Upper lobe of left lung (tissue), 6 donors: ENCODE measurements at regions not wholly inside any gene's neighbourhood (a gene's known extent, or its start where the extent isn't known, plus 50 kb on each side); places are given as distances from the start of the nearest gene placed in this dataset.

Experiments
- ATAC-seq, 2 donors: fragments of 200-7000 bp; cut with Tn5 transposase; one replicate each; pipeline ENCODE4 v1.9.1; 2022; ENCODE audit warnings: mild to moderate bottlenecking in 2 of 2, moderate library complexity in 2 of 2; ENCODE audit not compliant: low FRiP score in 2 of 2
- DNase-seq, 2 donors: peaks; one replicate each; pipeline ENCODE4 v3.0.0-alpha.2; 2019 to 2020
- H3K27ac ChIP-seq, 4 donors: fragments of 200-600 bp; sonication (generic); one replicate each; pipeline ENCODE4 v1.5.1; 2016 to 2019
- H3K27me3 ChIP-seq, 4 donors: fragments of 200-600 bp; sonication (generic); one replicate each; pipeline ENCODE4 v1.5.1; 2017 to 2019
- H3K36me3 ChIP-seq, 4 donors: fragments of 200-600 bp; sonication (generic); one replicate each; pipeline ENCODE4 v1.5.1; 2016 to 2019
- H3K4me1 ChIP-seq, 4 donors: fragments of 200-600 bp; sonication (generic); one replicate each; pipeline ENCODE4 v1.5.1; 2018 to 2019
- H3K4me3 ChIP-seq, 4 donors: fragments of 200-600 bp; sonication (generic); one replicate each; pipeline ENCODE4 v1.5.1; 2017 to 2019; ENCODE audit warnings: mild to moderate bottlenecking in 2 of 4, moderate library complexity in 1 of 4
- H3K9me3 ChIP-seq, 4 donors: fragments of 200-600 bp; sonication (generic); one replicate each; pipeline ENCODE4 v1.5.1; 2018 to 2019
- EP300 ChIP-seq, 4 donors: sonication (generic); formaldehyde crosslinking; IDR thresholded peaks; one replicate each; pipeline ENCODE4 v1.5.1; 2017; ENCODE audit warnings: antibody characterized with exemption in 4 of 4, control low read depth in 2 of 4
- POLR2A ChIP-seq, 4 donors: fragments of 450-650 bp; IDR thresholded peaks; one replicate each; pipeline ENCODE4 v1.5.1; 2016 to 2017; ENCODE audit warnings: antibody characterized with exemption in 4 of 4, mild to moderate bottlenecking in 2 of 4
- POLR2AphosphoS5 ChIP-seq, 2 donors: sonication (generic); formaldehyde crosslinking; IDR thresholded peaks; one replicate each; pipeline ENCODE4 v1.5.1; 2017; ENCODE audit warnings: antibody characterized with exemption in 2 of 2
- WGBS, 2 donors: methylation state at CpG; one replicate each; pipeline ENCODE4 v1.1.5; 2017 to 2018; 5-methylcytosine and 5-hydroxymethylcytosine counted together
- TF ChIP-seq, protein P1 (sequence below), 6 experiments: fragments of 450-650 bp in 4 of 6; fragments of 200-600 bp in 2 of 6; sonication (generic) in 2 of 6; IDR thresholded peaks; one replicate each; pipeline ENCODE4 v1.5.1; 2016 to 2019; ENCODE audit warnings: antibody characterized with exemption in 6 of 6
- donor health status: DM: no; HTN: no; CAD: no; lungs with moderate emphysema.
- donor health status: DM: no; HTN: yes; CAD: no; lungs with severe emphysema.

DNA sequence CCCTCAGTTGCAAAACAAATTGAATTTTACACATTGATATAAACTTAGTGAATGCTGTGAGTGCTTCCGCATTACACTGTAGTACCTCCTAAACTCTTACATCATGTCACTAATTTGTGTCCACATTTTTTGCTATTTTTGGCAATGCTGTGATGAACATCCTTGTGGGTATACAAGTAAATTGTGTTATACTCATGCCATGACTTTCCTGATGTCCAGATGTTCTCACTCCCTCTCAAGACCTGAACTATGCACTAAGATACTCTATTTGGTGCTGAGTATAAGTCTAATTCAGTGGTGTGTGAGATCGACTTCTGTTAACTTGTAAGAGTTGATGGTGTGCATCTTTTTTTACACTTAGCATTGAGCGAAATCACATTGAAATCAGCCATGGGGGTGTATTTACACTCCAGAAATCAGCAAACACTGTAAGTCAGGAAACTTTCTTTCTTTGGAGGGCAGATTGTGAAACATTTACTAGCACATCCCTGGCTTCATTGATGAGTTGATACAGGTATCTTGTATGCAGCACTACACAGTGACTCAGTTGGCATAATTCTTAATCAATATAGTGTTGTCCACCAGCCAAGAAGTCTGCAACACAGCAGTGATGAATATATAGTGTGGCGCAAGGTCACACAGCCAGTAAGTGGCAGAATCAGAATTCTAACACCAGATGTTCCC, 228.1 kb upstream of the RORA start:
- no peak for ATAC-seq
- TF ChIP-seq POLR2AphosphoS5 (IDR thresholded peaks at IDR 0.05) = no peak
- TF ChIP-seq, protein P1, sequence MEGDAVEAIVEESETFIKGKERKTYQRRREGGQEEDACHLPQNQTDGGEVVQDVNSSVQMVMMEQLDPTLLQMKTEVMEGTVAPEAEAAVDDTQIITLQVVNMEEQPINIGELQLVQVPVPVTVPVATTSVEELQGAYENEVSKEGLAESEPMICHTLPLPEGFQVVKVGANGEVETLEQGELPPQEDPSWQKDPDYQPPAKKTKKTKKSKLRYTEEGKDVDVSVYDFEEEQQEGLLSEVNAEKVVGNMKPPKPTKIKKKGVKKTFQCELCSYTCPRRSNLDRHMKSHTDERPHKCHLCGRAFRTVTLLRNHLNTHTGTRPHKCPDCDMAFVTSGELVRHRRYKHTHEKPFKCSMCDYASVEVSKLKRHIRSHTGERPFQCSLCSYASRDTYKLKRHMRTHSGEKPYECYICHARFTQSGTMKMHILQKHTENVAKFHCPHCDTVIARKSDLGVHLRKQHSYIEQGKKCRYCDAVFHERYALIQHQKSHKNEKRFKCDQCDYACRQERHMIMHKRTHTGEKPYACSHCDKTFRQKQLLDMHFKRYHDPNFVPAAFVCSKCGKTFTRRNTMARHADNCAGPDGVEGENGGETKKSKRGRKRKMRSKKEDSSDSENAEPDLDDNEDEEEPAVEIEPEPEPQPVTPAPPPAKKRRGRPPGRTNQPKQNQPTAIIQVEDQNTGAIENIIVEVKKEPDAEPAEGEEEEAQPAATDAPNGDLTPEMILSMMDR (IDR thresholded peaks at IDR 0.05) = no peak
- TF ChIP-seq POLR2A (IDR thresholded peaks at IDR 0.05) = no peak
- TF ChIP-seq EP300 (IDR thresholded peaks at IDR 0.05) = no peak
- H3K4me3 ChIP-seq = no peak overlapping the region
- WGBS, 2 donors = 82 to 91% methylated on average over 3 to 4 of the region's 4 CpGs
- DNase-seq = no peak
- H3K27me3 ChIP-seq = no peaks in the 10 kb centered on the region
- H3K36me3 ChIP-seq = no peaks in the 10 kb centered on the region
- H3K27ac ChIP-seq = no peak overlapping the region
- H3K9me3 ChIP-seq = no peaks in the 10 kb centered on the region
- no peaks in the 10 kb centered on the region for H3K4me1 ChIP-seq

DNA sequence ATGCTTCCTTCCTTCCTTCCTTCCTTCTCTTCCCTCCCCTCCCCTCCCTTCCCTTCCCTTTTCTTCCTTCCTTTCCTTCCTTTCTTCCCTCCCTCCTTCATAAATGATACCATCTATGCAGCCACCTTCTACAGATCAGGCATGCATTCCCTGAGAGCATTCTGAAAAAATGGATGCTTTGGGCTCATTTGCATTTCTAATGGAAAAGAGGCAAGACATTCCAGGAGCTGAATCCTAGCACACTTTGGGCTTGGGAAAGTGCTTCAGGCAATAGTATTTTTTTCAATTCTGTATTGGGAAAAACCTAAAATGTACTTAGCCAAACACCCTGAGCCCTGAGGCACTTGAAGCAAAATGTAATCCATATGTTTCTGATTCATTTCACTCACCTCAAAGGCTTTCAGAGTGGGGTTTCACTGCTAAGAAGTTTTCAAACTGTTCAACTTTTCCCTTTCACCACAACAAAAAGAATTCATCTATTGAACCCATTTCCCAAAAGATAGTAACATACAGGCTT, 220.1 kb upstream of the RORA start:
- Histone ChIP-seq H3K27me3 (no peaks in the 10 kb centered on the region), H3K9me3 (no peaks in the 10 kb centered on the region), H3K4me1 (no peaks in the 10 kb centered on the region), H3K4me3 (no peak overlapping the region), H3K36me3 (no peaks in the 10 kb centered on the region), H3K27ac (no peak overlapping the region)
- no peak for TF ChIP-seq EP300 (IDR thresholded peaks at IDR 0.05)
- TF ChIP-seq, protein P1 (IDR thresholded peaks at IDR 0.05) = no peak
- DNase-seq = no peak
- ATAC-seq = no peak

DNA sequence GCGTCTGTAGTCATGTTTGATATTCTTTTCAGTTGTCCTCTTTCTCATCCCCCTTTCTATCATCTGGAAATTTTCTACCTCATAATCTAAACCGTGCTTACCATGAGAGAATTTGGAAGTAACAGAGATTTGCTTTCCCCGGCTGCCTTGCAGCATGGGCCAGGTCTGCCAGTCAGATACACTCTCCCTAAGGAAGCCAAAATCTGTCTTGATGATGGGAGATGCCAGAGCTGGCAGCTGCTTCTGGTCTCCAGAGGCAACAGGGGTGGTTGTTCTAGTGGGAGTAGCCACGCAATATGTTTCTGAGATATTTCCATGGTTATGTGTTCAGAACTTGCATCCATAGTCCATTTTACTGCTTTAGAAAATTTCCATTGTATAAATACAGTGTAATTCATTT, 218.9 kb upstream of the RORA start:
- H3K9me3 ChIP-seq = no peaks in the 10 kb centered on the region
- no peak for TF ChIP-seq EP300 (IDR thresholded peaks at IDR 0.05)
- TF ChIP-seq POLR2AphosphoS5 (IDR thresholded peaks at IDR 0.05) = no peak
- TF ChIP-seq POLR2A (IDR thresholded peaks at IDR 0.05) = no peak
- TF ChIP-seq, protein P1 (IDR thresholded peaks at IDR 0.05) = no peak
- no peak for DNase-seq
- no peaks in the 10 kb centered on the region for H3K27me3 ChIP-seq
- H3K4me3 ChIP-seq = no peak overlapping the region
- H3K36me3 ChIP-seq = no peaks in the 10 kb centered on the region
- WGBS, 2 donors = 85 to 89% methylated on average over 4 of the region's 4 CpGs
- no peak overlapping the region for H3K27ac ChIP-seq
- H3K4me1 ChIP-seq = no peaks in the 10 kb centered on the region
- ATAC-seq = no peak

DNA sequence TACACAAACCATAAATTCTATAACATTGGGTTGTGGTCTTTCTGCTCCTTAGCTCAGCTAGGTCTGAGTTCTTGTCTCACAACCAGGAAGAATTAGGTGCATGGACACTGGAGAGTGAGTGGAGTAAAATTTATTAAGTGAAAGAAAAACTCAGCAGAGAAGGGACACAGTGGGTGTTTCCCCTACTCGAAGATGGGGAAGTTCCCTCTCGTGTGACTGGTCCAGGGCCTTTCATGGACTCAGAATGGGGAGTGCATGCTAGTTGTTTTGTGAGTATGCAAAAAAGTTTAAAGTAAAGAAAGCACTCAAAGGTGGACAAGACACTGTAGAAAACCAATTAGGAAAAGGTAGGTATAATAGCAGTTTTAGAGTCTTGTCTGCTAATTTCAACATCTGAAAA, 215.5 kb upstream of the RORA start:
- TF ChIP-seq POLR2A (IDR thresholded peaks at IDR 0.05) = no peak
- Histone ChIP-seq H3K9me3 (no peaks in the 10 kb centered on the region), H3K4me3 (no peak overlapping the region), H3K27ac (no peak overlapping the region), H3K36me3 (no peaks in the 10 kb centered on the region), H3K27me3 (no peaks in the 10 kb centered on the region), H3K4me1 (no peaks in the 10 kb centered on the region)
- 57 to 60% methylated on average over 2 of the region's 2 CpGs for WGBS, 2 donors
- ATAC-seq = no peak
- no peak for DNase-seq

DNA sequence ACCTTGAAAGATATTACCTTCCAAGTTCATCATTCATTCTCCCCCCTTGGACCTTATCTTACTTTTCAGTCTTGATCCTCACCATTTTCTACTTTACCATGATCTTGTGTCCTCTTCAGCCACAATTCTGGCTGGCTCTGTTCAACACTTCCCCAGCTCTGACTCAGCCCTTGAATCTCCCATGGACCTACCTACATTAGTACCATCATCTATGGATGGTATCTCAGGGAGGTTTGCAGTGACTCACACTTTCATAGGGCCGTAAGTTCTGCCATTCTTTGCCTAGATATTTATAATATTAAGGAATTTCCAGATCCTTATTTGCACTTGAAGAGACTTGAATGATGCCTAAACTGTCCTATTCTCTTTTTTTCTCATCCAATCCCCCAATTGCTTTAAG, 213.7 kb upstream of the RORA start:
- Histone ChIP-seq H3K9me3 (no peaks in the 10 kb centered on the region), H3K4me1 (no peaks in the 10 kb centered on the region), H3K27me3 (no peaks in the 10 kb centered on the region), H3K4me3 (no peak overlapping the region), H3K36me3 (no peaks in the 10 kb centered on the region), H3K27ac (no peak overlapping the region)
- TF ChIP-seq POLR2AphosphoS5 (IDR thresholded peaks at IDR 0.05) = no peak
- TF ChIP-seq, protein P1 (IDR thresholded peaks at IDR 0.05) = no peak
- TF ChIP-seq EP300 (IDR thresholded peaks at IDR 0.05) = no peak
- no peak for TF ChIP-seq POLR2A (IDR thresholded peaks at IDR 0.05)
- WGBS, 2 donors = 90 to 96% methylated on average over 1 of the region's 1 CpG
- ATAC-seq (no peak), DNase-seq (no peak)
